Neural cell (in vitro differentiated cells): ENCODE measurements at regions not wholly inside any gene's neighbourhood (a gene's known extent, or its start where the extent isn't known, plus 50 kb on each side); places are given as distances from the start of the nearest gene placed in this dataset.

ENCODE experiments used
- CTCF ChIP-seq: fragments of 450-650 bp; IDR thresholded peaks from 2 replicates; pipeline ENCODE4 v1.5.1; 2014; ENCODE audit warnings: antibody characterized with exemption, mild to moderate bottlenecking, moderate library complexity; ENCODE audit not compliant: poor library complexity, severe bottlenecking
- EP300 ChIP-seq: fragments of 450-650 bp; conservative IDR thresholded peaks from 2 replicates; pipeline ENCODE4 v1.6.1; 2014; ENCODE audit warnings: antibody characterized with exemption, mild to moderate bottlenecking, moderate library complexity; ENCODE audit not compliant: poor library complexity, severe bottlenecking
- EZH2 ChIP-seq: fragments of 200-600, 300-800 bp; shearing (Covaris generic), sonication (generic); IDR thresholded peaks from 2 replicates; pipeline ENCODE4 v1.6.1; 2014; ENCODE audit warnings: antibody characterized with exemption, low read length, borderline replicate concordance, mild to moderate bottlenecking; ENCODE audit not compliant: insufficient read depth, poor library complexity, severe bottlenecking
- MXI1 ChIP-seq: fragments of 450-650 bp; conservative IDR thresholded peaks from 2 replicates; pipeline ENCODE4 v1.6.1; 2014; ENCODE audit warnings: antibody characterized with exemption, mild to moderate bottlenecking; ENCODE audit not compliant: poor library complexity, severe bottlenecking
- POLR2AphosphoS5 ChIP-seq: IDR thresholded peaks from 2 replicates; pipeline ENCODE4 v1.6.1; 2012
- RAD21 ChIP-seq: fragments of 450-650 bp; conservative IDR thresholded peaks from 2 replicates; pipeline ENCODE4 v1.6.1; 2014; ENCODE audit warnings: antibody characterized with exemption, mild to moderate bottlenecking, moderate library complexity
- REST ChIP-seq: IDR thresholded peaks from 2 replicates; pipeline ENCODE4 v1.6.1; 2012; ENCODE audit warnings: borderline replicate concordance
- SMC3 ChIP-seq: fragments of 450-650 bp; conservative IDR thresholded peaks from 2 replicates; pipeline ENCODE4 v1.6.1; 2014; ENCODE audit warnings: antibody characterized with exemption, mild to moderate bottlenecking, moderate library complexity; ENCODE audit not compliant: poor library complexity
- TAF1 ChIP-seq: IDR thresholded peaks from 2 replicates; pipeline ENCODE4 v1.6.1; 2012; ENCODE audit warnings: low read depth

GRCh38 chr7:66529883-66530610 lies 98.6 kb upstream of the KCTD7 start:
- TF ChIP-seq POLR2AphosphoS5: no peak
- TF ChIP-seq CTCF: no peak
- no peak for TF ChIP-seq MXI1
- TF ChIP-seq SMC3: no peak
- TF ChIP-seq EZH2: no peak
- no peak for TF ChIP-seq RAD21
- TF ChIP-seq REST: no peak
- TF ChIP-seq EP300: no peak
- TF ChIP-seq TAF1: no peak
